ENCODE measurements at regions not wholly inside any gene's neighbourhood (a gene's known extent, or its start where the extent isn't known, plus 50 kb on each side); places are given as distances from the start of the nearest gene placed in this dataset.

DNA sequence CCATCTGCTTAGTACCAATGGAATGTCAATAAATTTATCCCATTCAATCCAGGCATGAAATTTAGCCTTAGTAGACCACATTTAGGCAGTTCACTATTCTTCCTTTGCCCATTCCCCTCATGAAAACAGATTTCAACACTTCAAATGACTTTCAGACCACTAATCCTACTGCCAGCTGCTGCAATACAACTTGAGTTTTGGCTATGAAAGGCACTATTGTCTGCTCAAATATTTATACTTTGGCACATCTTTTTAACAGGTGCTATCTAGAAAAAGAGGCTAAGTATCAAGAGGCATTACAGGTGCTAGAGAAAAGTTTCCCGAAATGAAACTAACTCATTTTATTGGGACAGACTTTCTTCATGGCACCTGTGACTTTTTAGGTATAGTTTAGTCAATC, 499.8 kb downstream of the C12orf50 start:
- H3K27ac ChIP-seq = no peak overlapping the region
- no peaks in the 10 kb centered on the region for H3K4me1 ChIP-seq
- H3K27me3 ChIP-seq (ENCODE audit: low read depth) = no peaks in the 10 kb centered on the region
- DNase-seq (no peak), ATAC-seq (no peak)
- H3K36me3 ChIP-seq = no peaks in the 10 kb centered on the region
- TF ChIP-seq, protein P1, sequence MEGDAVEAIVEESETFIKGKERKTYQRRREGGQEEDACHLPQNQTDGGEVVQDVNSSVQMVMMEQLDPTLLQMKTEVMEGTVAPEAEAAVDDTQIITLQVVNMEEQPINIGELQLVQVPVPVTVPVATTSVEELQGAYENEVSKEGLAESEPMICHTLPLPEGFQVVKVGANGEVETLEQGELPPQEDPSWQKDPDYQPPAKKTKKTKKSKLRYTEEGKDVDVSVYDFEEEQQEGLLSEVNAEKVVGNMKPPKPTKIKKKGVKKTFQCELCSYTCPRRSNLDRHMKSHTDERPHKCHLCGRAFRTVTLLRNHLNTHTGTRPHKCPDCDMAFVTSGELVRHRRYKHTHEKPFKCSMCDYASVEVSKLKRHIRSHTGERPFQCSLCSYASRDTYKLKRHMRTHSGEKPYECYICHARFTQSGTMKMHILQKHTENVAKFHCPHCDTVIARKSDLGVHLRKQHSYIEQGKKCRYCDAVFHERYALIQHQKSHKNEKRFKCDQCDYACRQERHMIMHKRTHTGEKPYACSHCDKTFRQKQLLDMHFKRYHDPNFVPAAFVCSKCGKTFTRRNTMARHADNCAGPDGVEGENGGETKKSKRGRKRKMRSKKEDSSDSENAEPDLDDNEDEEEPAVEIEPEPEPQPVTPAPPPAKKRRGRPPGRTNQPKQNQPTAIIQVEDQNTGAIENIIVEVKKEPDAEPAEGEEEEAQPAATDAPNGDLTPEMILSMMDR (IDR thresholded peaks at IDR 0.05) = no peak
- H3K4me3 ChIP-seq = no peak overlapping the region
- no peaks in the 10 kb centered on the region for H3K9me3 ChIP-seq
- intact Hi-C loops (cut with DNase I) = no loop called here

DNA sequence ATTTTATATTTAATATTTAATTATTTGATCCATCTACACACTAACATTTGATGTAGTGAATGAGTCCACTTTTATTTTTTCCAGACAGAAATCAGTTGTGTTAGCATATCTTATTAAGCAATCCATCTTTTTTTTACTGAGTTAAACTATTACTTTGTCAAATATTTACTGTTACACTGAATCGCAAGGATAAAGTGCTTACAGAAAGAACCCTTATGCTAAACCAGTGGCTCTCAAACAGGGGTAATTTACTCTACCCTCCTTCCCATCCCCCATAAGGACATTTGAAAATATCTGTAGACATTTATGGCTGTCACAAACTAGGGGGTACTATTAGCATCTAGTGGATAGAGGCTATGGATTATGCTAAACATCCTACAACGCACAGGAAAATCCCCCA, 508.2 kb downstream of the C12orf50 start:
- ATAC-seq (peak in 1 of 2 donors; percentile 68), DNase-seq (no peak)
- no peaks in the 10 kb centered on the region for H3K9me3 ChIP-seq
- H3K4me1 ChIP-seq = no peaks in the 10 kb centered on the region
- intact Hi-C loops (cut with DNase I) = no loop called here
- no peak overlapping the region for H3K27ac ChIP-seq
- H3K36me3 ChIP-seq = no peaks in the 10 kb centered on the region
- no peak overlapping the region for H3K4me3 ChIP-seq
- H3K27me3 ChIP-seq (ENCODE audit: low read depth) = no peaks in the 10 kb centered on the region
- TF ChIP-seq, protein P1 (IDR thresholded peaks at IDR 0.05) = no peak

DNA sequence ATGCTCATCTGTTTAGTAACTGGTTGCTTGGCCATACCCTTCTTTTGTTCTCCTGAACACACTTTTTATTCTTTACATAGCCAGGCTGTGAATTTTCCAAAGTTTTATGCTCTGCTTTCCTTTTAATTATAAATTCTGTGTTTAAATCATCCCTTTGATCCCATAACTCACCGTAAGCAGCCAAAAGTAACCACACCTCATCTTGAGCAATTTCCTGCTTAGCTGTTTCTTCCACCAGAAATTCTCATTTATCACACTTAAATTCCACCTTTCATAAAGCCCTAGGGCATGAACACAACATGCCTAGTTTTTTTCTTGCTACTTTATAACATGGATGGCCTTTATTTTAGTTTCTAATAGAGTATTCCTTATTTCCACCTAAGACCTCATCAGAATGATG, 510.7 kb downstream of the C12orf50 start:
- intact Hi-C loops (cut with DNase I) = no loop called here
- no peaks in the 10 kb centered on the region for H3K9me3 ChIP-seq
- no peaks in the 10 kb centered on the region for H3K4me1 ChIP-seq
- H3K4me3 ChIP-seq = no peak overlapping the region
- ATAC-seq = no peak
- H3K36me3 ChIP-seq = no peaks in the 10 kb centered on the region
- H3K27ac ChIP-seq = no peak overlapping the region
- TF ChIP-seq, protein P1 (IDR thresholded peaks at IDR 0.05) = no peak
- no peak for DNase-seq
- no peaks in the 10 kb centered on the region for H3K27me3 ChIP-seq (ENCODE audit: low read depth)

DNA sequence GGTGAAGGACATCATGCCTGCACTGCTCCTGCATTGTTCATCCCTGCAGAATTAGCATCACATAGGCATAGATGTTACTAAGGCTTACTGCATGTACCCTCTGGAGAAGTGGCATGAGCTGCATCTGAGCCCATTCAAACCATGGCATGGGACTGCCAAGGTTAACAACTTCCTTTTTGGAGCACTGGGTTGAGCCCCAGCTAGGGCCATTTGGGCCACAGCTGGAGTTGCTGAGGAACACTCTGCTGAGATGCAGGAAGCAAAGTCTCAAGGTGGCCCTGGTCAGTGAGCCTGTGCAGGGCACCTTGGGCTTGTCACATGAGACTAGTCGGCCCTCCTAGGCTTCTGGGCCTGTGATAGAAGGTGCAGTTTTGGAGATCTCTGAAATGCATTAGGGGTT, 511.2 kb downstream of the C12orf50 start:
- H3K36me3 ChIP-seq = no peaks in the 10 kb centered on the region
- no peaks in the 10 kb centered on the region for H3K9me3 ChIP-seq
- H3K27ac ChIP-seq = no peak overlapping the region
- TF ChIP-seq, protein P1 (IDR thresholded peaks at IDR 0.05) = no peak
- H3K27me3 ChIP-seq (ENCODE audit: low read depth) = no peaks in the 10 kb centered on the region
- no peak overlapping the region for H3K4me3 ChIP-seq
- intact Hi-C loops (cut with DNase I) = no loop called here
- no peak for ATAC-seq
- DNase-seq = no peak
- H3K4me1 ChIP-seq = no peaks in the 10 kb centered on the region

DNA sequence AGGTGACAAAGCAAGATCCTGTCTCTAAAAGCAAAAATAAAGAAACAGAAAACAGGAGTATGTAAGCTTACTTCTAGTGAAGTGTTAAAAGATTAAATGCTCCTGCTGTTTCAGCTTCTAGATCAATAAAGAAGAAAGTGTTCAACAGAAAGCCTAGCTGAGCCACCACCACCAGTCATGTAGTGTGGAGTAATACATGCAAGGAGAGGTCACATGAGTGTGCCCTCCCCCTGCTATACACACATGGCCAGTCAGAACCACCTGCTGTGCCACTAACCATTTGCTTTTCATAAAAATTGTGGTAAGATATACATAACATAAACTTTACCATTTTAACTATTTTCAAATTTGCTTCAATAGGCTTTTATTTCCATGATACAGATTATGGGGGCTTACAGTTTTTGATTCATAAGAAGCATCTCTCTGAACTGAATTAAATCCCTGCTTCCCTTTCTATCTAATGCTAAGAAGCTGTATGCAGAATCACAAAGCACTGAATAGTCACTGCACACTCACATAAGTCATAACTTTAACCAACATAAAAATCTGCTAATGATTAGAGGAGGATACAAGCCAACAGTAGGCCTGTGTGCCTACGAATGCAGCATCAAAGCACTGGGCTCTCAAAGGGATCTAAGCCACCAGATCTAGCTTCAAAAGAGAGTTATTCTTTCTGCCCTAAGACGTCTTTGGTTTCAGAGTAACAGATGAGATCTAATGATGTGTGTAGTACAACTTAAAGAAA, 515.5 kb downstream of the C12orf50 start:
- H3K9me3 ChIP-seq = no peaks in the 10 kb centered on the region
- no peaks in the 10 kb centered on the region for H3K36me3 ChIP-seq
- ATAC-seq (peak in 1 of 2 donors; percentile 45), DNase-seq (no peak)
- H3K27me3 ChIP-seq (ENCODE audit: low read depth) = no peaks in the 10 kb centered on the region
- TF ChIP-seq, protein P1 (IDR thresholded peaks at IDR 0.05) = no peak
- H3K4me3 ChIP-seq = no peak overlapping the region
- no peak overlapping the region for H3K27ac ChIP-seq
- intact Hi-C loops (cut with DNase I) = no loop called here
- no peaks in the 10 kb centered on the region for H3K4me1 ChIP-seq
